CD4-positive, alpha-beta T cell treated with Interleukin-2 at 100 ng/mL for 4 hours (primary cell): ENCODE measurements at regions not wholly inside any gene's neighbourhood (a gene's known extent, or its start where the extent isn't known, plus 50 kb on each side); places are given as distances from the start of the nearest gene placed in this dataset.
"Not testable (repeated sequence)": the region's sequence is repeated elsewhere in the genome, so short reads cannot be mapped to it uniquely, and the experiment has no call there.

Source experiments
- DNase-seq: peaks from one replicate; pipeline ENCODE4 v3.0.0-alpha.2; 2020; ENCODE audit warnings: low spot score

DNA sequence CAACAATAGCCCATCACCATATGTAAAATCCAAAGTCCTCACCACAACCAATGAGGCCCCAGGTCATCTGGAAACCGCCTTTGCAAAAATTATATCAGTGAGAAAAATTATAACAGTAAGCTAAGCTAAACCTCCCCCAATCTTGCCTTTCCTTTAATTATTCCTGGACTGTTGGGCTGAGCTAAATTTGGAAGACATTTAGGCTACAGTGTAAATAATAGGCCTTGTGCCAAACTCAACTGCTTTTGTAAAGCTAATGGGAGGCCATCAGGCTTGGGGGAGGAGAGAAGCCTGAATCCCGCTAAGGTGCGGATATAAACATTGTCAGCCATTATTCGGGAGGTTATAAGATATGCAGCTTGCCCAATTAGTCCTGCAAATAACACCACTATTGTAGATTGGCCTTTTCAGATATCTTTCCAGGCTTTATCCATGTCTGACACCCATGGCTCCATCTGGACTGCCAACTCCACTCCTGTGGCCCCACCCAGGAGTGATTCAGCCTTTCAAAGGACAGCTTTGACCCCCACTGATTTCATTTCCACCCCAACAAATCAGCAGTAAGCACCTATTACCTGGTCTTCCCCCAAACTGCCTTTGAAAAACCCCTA, 53.0 kb upstream of the CA12 start:
- no peak for DNase-seq

DNA sequence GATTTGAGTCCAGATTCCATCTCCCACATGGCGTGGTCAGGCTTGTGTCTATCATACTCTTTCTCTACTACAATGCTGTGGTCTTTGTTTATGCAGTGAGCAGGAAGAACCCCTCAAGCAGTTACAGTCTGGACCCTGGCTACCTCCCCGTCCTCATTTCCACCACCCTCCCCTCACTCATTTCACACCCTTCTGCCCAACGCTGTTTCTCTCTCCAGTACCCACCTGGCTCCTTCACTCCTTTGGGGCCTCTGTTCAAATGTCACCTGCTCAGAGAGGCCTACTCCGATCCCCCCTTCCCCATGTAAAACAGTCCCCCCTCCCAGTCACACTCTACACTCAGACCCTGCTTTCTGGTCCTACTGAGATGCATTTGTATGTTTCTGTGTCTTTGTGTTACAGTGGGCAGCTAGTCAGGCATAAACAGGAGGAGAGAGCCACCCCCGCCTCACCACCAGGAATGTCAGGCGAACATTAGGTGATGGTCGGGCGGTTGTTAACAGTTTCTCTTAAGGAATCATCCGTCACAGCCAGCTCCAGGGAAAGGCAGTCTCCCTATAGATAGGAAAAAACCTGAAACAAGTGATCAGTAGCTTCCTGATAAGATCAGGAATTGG, 53.7 kb upstream of the CA12 start:
- DNase-seq: no peak

DNA sequence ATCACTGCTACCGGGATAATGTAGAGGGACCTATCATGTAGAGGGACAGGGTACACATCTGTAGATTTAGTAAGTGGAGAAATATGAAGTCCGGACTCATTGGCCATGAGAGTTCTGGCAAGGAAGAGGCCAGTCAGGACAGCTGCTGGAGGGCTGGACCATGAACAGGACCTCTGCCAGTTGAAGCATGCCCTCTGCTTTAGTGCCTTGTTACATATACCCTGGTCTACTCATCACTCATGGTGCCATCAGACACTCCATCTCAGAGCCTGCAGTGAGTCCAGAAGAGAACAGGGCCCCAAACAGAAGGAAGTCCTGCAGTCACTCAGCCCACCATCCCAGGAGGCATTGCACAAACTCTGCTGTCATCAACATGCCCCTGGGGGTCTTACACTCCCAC, 54.7 kb upstream of the CA12 start:
- DNase-seq: no peak

GRCh38 chr15:63436872-63437375, 55.3 kb upstream of the CA12 start:
- peak; percentile 70 for DNase-seq

GRCh38 chr15:63439536-63440264, 58.1 kb upstream of the CA12 start:
- DNase-seq: no peak

- DNase-seq: no peak
These were observed 58.6 kb upstream of the CA12 start for GRCh38 chr15:63440265-63440648.

DNA sequence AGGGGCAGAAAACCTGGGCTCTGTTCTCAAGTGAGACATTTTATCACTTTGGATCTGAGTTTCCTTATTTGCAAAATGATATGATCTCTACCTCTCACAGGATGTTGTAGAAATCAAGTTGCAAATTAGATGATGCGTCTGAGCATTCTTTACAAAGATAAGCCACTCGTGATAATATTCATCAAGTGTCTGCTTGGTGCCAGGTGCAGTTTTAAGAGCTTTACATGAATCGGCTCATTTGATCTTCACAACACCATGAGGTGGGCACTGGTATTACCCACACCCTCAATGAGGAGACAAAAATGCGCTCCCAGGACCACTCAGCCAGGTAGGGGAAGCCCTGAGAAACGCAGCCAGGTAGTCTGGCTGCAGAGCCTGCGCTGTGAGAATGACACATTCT, 59.1 kb upstream of the CA12 start:
- DNase-seq: no peak

- DNase-seq: no peak
These were observed 59.6 kb upstream of the CA12 start for GRCh38 chr15:63441266-63441665.

- no peak for DNase-seq
These were observed 60.4 kb upstream of the CA12 start for GRCh38 chr15:63442080-63442479.

DNA sequence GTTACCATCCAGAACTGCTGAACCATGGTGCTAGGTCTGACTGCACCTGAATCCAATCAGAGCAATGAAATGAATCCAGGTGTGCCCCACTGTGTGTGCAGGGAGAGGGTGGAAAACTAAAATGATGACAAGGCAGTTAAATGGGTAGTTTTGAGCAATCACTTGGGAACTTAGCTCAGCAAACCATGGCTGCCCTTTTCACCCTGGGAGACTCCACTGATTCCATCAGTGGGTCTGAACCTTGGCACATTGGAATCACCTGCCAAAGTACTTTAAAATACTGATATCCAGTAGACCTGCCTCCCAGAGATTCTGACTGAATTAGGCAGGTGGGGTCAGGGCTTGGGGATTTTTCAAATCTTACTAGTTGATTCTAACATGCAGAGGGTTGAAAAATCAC, 59.8 kb upstream of the USP3 start:
- no peak for DNase-seq

GRCh38 chr15:63446255-63446654, 58.1 kb upstream of the USP3 start:
- peak; percentile 38 for DNase-seq

DNA sequence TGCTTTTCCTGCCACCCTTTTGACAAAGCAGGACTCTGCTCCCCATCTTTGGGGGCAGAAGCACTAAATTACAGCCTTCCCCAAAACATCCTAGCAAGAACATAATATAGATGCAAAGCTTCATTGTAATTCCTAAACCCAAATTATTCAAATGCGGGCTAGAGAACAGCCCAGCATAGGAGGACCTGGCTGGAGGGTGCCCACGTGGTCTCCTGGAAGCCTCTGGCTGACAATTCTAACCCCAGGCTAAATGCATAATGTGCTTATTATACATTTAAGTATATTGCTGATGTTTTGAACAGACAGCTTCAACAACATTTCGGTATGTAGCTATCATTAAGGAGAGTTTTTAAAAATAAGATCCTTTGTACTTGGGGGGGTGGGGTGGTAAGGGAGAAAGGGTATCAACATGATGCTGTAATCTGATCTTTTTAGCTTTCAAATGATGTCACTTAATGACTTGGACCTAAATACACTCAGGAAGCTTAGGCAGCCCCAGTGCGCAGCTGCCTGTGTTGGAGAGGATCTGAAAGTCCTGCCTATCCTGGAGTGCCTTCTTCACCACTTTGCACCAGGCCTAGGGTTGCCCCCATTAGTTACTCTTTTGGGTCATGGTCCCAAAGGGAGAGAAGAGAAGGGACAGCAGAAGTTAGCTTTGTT, 57.2 kb upstream of the USP3 start:
- DNase-seq: no peak

- DNase-seq: no peak
These were observed 56.1 kb upstream of the USP3 start for GRCh38 chr15:63448266-63448665.

GRCh38 chr15:63448872-63449555, 55.4 kb upstream of the USP3 start:
- not testable (repeated sequence) for DNase-seq

- DNase-seq: no peak
These were observed 54.7 kb upstream of the USP3 start for GRCh38 chr15:63449731-63450130.

GRCh38 chr15:63450884-63451225, 53.5 kb upstream of the USP3 start:
- no peak for DNase-seq

DNA sequence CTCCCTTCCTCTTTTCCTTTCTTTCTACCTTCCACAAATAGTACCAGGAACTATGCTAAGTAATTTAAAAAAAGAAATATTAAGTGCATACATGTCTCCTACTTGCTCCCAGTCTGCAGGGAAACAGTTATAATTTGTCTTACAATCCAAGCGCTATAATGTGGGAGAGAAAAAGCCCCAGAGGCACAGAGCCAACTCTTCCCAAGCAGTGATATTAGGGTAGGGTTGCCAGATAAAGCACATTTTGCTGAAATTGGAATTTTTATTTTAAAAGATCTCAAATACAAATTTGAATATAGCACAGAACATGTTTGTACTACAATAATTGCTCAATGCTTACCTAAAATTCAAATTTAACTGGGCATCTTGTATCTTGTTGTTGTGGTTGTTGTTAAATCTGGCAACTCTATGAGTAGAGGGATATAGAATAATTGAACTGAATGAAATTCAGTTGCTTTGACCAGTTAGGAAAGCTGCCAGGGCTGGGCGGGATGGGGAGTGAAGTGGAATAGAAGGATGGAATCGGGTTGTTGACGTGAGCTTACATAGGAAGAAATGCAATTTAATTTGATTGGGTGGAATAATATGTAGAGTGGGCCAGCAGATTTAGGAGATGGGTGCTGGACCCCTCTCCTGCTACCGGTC, 52.6 kb upstream of the USP3 start:
- DNase-seq: no peak

DNA sequence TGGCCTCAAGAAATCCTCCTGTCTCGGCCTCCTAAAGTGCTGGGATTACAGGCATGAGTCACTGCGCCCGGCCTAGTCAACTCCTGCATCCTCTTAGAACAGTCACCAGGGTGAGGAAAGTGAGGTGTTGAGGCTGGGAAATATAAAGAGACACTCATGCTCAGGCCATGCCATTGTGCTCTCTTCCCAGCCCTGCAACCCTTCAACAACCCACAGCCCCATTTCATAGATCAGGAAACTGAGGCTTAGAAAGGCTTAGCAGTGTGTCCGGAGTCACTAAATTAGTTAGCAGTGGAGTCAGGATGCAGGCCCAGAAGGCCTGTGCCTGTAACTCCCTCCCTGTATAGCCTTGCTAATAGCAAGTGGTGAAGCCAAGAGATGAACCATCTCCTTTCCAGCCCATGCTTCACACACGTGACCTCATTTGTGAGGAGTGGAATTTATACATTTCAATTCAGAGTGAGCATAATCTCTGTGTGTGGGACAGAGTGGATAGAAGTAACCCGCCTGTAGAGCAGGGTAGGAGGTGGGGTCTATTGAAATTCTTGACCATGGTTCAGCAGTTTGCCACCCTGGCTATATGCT, 51.7 kb upstream of the USP3 start:
- no peak for DNase-seq

DNA sequence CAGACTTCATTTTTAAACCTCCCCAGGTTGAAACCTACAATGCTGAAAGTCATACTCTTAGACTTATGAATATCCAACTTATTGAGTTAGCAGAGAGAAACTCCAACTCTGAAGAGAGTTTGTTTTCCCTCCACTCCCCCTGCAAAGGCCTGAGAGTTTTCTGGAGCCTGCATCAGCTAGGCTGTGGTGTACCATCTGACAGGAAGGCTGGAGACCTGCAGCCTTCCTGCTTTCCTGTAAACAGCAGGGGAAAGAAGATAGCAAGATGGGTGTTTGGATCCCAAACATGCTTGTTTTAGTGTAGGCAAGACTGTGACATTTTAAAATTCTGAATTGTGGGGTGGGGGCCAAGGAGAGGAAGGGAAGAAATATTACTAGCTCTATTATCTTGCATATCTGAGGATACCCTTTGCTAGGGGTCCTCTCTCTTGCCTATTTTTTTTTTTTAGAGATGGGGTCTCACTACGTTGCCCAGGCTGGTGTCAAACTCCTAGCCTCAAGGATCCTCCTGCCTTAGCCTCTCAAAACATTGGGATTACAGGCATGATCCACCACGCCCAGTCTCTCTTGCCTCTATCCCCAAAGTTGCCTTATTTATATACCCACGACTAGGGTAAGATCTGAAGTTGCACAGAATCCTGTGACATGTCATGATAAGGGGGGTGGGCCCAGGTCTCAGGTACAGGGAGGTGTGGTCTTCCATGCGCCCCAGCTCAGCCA, 51.0 kb upstream of the USP3 start:
- DNase-seq: no peak

DNA sequence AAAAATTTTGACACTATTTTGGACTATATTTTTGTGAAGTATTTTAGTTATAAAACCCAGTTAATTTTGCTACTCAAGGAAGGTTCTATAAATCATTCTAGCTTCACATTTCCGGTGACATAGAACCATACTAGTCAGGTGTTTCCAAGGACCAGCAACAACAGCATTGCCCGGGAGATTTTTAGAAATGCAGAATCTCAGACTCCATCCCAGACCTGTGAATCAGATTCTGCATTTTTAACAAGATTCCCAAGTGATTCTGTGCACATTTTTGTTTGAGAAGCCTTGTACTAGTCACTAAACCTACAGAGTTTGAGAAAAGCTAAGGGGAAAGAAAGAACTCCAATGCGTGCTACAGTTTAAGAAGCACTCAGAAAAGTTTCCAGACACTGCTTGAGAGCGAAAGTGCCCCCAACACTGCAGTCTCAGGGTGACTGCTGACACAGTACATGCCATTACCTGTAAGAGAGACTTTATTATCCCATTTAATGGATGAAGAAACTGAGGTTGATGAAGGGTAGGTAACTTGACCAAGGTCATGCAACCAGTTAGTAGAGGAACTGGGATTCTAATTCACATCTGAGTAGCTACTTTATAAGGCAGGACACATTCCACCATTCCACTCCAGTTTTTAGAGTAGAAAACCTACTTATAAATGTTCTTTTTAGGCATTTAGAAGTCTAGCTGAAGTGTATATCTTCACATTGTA, 49.7 kb upstream of the USP3 start:
- no peak for DNase-seq
